HL-60/S4 treated with phorbol 12-myristate 13-acetate at 8.2 ng/mL for 4 days and 3 days (cell line): ENCODE measurements at regions not wholly inside any gene's neighbourhood (a gene's known extent, or its start where the extent isn't known, plus 50 kb on each side); places are given as distances from the start of the nearest gene placed in this dataset.
"Not testable (repeated sequence)": the region's sequence is repeated elsewhere in the genome, so short reads cannot be mapped to it uniquely, and the experiment has no call there.

Experiments
- in situ Hi-C: fragments of 300-500 bp; cut with MboI; formaldehyde crosslinking; loops from 2 replicates; pipeline ENCODE4 v1.15.0; 2022; ENCODE audit warnings: low sequenced_read_pairs

- in situ Hi-C loops, result no loop called here
These were observed 464.3 kb downstream of the GADD45G start for GRCh38 chr9:90069085-90069484.

- in situ Hi-C loops, result no loop called here
These were observed 465.2 kb downstream of the GADD45G start for GRCh38 chr9:90070056-90070455.

DNA sequence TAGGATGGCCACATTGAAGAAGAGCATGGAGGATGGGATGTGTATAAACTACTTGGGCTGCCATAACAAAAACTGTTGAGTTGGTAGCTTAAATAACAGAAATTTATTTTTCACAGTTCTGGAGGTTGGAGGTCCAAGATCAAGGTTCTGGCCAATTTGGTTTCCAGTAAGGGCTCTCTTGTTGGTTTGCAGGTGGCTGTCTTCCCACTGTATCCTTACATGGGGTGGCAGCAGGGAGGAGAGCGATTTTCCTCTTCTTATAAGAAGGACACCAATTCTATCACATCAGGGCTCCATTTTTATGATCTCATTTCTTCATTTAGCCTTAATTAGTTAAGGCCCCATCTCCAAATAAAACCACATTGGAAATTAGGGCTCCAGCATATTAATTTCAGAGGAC lies 465.7 kb downstream of the GADD45G start:
- in situ Hi-C loops, result no loop called here

GRCh38 chr9:90070931-90071660 lies 466.3 kb downstream of the GADD45G start:
- in situ Hi-C loops, result no loop called here

DNA sequence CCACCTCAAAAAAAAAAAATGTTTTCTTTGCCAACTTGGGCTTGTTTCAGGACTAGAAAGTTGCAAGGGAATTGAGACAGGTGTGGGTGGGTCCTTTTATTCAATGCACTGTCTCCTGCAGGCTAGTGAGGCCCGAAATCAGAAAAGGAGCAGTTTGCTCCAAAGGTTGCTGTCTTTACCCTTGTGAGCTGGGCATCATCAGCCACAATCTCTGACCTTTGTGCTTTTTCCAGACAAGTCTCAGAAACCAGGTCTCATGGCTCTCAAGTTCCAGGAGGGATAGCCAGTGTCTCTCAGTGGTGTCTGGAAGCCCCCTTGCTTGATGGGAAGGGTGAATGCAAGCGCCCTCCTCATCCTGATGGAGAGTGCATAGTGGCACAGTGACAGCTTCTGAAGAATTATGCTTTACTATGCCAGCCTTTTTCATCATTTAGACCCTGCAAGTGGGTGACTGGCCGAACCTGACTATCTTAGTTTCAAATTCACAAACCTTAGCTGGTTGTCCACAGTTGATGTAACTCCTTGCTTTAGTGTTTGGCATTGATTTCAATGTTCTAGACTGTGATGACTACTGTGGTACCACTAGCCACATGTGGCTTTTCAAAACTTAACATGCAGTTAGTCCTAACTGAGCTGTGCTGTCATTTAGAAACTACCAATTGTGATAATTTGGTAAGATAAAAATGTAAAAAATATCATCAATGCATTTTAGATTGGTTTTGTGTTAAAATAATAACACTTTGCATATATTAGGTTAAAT lies 468.6 kb downstream of the GADD45G start:
- in situ Hi-C loops, result no loop called here

DNA sequence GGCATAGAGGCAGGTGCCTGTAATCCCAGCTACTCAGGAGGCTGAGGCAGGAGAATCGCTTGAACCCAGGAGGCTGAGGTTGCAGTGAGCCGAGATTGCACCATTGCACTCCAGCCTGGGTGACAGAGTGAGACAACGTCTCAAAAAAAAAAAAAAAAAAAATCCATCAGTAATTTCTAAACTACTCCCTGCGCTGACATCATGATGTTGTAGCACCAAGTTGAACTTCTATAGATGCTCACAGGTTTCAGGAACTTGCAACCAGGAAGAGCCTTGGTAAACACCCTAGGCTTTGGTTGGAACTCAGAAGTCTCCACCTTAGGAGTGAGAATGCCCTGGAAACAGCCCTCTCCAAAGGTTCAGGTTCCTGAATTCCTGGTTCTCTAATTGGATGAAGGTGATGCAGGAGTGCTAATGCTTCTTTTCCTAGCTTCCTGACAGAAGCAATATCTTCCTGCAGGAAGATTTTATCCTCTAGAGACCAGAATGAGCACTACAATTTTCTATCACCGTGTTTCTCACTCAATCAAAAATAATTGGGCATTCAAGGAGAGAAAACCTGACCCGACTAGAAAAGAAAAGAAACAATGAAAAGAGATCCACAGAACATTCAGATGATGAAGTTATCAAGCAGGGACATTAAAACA lies 469.6 kb downstream of the GADD45G start:
- in situ Hi-C loops, result no loop called here

- in situ Hi-C loops, result not testable (repeated sequence)
These were observed 472.8 kb downstream of the GADD45G start for GRCh38 chr9:90077598-90077997.

- in situ Hi-C loops, result no loop called here
These were observed 474.2 kb downstream of the GADD45G start for GRCh38 chr9:90078988-90079421.

DNA sequence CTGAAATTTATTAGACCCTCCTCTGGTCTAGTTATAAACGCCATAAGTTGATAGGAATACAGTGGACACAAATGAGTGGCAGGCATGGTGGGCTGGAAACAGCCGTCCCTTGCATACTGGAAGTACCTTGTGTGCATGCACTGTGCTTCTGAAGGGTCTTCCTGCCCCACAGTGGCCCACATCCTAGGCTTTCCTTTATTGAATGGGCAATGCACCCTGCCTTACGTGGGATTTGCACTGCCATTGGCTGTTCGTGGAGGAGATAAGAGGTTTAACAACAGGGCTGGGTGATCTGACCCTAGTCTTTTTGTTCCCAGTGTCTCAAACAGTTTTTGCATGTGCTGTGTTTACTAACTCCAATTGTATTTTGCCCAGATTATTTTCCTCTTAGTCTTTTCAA lies 480.8 kb downstream of the GADD45G start:
- in situ Hi-C loops, result no loop called here

- in situ Hi-C loops, result no loop called here
These were observed 481.3 kb downstream of the GADD45G start for GRCh38 chr9:90086101-90086511.

DNA sequence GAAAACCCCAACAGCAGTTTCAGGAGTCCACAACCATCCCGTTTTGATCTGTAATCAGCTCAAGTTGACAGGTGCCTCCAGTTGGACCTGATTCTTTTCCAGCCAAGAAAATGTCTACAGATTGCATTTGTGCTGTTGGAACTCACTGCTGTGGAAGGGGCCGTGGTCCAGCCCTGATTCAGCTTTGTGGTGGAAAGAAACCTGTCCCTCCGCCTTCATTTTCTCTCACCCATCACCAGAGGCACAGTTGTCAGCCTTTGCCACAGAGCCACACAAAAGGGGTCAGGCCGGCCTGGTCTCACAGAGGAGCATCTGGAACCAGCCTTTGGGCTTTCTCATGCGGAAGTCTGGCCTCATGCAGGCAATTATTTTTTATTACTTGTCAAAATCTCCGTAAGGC lies 483.6 kb downstream of the GADD45G start:
- in situ Hi-C loops, result no loop called here

- in situ Hi-C loops, result no loop called here
These were observed 484.0 kb downstream of the GADD45G start for GRCh38 chr9:90088856-90089255.

GRCh38 chr9:90090997-90091396 lies 486.2 kb downstream of the GADD45G start:
- in situ Hi-C loops, result no loop called here

GRCh38 chr9:90092508-90092907 lies 487.7 kb downstream of the GADD45G start:
- in situ Hi-C loops, result no loop called here

DNA sequence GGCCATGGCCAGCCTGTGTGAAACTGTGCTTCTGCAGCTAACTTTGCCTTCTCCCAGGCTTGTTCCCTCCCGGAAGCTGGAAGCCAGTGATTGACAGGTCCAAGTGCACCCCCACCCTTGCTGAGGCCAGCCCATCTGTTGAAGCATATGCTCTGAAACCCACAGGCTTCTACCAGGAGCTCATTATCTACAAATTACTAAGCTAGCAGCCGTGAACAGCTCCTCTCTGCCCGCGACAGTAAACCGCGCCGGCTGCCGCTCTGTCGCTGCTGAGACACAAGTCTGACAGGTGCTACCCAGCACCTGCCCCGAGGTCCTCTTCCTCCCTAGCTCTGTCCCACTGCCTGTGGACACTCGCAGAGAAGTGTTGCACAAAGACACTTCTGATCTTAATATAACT lies 490.9 kb downstream of the GADD45G start:
- in situ Hi-C loops, result no loop called here

- in situ Hi-C loops, result no loop called here
These were observed 492.4 kb downstream of the GADD45G start for GRCh38 chr9:90097237-90097636.

DNA sequence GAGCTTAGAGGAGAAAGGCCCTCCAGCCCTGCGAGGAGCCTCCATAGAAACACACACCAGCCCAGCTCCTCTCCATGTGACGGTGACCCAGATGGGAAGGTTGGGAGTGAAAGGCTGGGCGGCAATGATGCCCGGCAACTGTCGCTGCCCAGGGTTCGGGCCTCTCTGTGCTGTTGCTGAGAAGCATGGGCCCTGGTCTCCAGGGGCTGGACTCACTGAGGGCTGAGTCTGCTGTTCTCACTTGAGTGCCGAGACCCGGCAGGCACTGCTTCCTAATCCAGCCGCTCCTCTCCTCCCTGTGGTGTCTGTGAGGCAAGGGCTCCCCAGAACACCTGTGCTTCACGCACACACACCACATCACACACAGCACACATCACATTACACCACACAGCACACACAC lies 493.6 kb downstream of the GADD45G start:
- in situ Hi-C loops, result no loop called here

DNA sequence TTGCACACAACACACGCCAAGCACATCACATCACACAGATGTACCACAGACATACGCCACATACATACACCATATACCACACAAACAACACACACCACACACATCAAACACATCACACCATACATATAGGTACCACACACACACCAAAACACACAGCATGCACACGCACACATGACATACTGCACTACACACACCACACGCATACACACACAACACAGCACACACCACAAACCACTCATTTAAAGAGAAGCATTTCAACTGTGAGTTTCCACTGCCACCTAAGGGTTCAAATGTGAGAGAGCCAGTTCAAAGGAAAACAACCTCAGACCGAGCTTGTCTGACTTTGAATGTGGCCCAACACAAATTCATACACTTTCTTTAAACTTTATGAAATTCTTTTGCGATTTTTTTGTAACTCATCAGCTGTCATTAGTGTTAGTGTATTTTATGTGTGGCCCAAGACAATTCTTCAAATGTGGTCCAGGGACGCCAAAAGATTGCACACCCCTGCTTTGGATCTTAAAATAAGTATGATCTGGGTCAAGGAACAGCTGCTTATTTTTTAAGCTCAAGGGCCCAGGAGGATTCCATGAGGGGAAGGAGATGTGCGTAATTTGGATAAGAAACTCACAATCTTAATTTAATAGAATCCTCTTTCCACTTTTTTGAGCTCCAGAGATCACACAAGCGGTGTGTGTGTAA lies 494.6 kb downstream of the GADD45G start:
- in situ Hi-C loops, result no loop called here

DNA sequence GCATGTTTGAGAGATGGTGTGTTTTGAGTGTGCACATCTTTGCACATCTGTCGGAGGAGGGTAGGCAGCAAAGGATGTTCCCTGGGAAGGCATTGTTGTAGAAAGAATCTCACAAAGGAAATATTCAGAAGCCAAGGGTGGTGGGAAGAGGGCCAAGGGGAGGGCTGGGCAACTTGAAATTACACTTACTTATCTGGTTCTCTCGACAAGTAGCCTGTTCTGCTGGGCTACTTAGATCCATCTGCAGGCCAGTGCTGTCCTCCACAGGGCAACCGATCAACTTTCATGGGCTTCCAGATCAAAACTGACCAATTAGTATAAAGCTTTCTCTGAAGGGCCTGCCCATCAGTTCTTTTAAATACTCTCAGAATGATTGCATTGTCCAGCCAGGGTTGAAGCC lies 495.2 kb downstream of the GADD45G start:
- in situ Hi-C loops, result loop anchor here (10.0 kb wide), 1 partner anchor 505 kb away; no protein-coding TSS in a partner anchor

GRCh38 chr9:90102292-90102901 lies 497.6 kb downstream of the GADD45G start:
- in situ Hi-C loops, result loop anchor here (10.0 kb wide), 1 partner anchor 508 kb away; no protein-coding TSS in a partner anchor

- in situ Hi-C loops, result loop anchor here (10.0 kb wide), 1 partner anchor 509 kb away; no protein-coding TSS in a partner anchor
These were observed 499.0 kb downstream of the GADD45G start for GRCh38 chr9:90103771-90104170.
